ENCODE measurements at regions not wholly inside any gene's neighbourhood (a gene's known extent, or its start where the extent isn't known, plus 50 kb on each side); places are given as distances from the start of the nearest gene placed in this dataset.

DNA sequence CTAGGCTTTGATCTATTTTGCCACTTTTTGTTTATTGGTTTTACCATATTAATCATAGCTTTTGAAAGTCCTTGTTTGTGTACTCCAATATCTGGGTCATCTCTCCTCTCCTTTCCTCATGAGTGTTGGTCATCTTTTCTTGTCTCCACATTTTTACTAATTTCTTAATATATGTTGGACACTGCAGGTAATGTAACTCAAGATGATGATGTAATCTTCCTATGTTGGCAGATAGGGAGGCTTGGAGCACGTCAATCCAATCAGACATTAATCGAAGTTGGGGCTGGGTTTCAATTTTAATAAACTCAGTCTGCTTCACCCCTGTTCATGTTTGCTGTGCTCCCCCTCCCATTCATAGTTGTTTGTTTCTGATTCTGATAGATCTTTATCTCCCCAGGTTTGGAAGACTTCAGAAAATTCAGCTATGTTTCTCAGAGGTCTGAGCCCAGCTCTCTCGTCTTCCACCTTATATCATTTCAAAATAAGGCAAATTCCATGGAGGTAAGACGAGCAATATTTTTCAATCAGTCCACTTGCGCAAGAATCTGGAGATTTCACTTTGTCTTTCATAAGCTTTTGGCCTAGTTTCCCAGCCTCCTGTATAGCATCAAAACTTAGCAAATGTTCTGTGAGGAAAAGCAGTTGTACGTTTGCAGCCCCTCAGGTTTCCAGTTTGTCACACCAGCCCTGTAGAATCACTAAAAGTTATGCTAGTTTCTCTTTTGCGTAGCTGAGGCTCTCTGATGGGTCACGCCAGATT, 504.1 kb downstream of the TMTC2 start:
- H3K4me3 ChIP-seq (replicated peaks; ENCODE audit: low read depth, low read length): no peak overlapping the region
- DNase-seq (ENCODE audit: low read depth): no peak
- TF ChIP-seq, protein P1, sequence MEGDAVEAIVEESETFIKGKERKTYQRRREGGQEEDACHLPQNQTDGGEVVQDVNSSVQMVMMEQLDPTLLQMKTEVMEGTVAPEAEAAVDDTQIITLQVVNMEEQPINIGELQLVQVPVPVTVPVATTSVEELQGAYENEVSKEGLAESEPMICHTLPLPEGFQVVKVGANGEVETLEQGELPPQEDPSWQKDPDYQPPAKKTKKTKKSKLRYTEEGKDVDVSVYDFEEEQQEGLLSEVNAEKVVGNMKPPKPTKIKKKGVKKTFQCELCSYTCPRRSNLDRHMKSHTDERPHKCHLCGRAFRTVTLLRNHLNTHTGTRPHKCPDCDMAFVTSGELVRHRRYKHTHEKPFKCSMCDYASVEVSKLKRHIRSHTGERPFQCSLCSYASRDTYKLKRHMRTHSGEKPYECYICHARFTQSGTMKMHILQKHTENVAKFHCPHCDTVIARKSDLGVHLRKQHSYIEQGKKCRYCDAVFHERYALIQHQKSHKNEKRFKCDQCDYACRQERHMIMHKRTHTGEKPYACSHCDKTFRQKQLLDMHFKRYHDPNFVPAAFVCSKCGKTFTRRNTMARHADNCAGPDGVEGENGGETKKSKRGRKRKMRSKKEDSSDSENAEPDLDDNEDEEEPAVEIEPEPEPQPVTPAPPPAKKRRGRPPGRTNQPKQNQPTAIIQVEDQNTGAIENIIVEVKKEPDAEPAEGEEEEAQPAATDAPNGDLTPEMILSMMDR (IDR thresholded peaks at IDR 0.05; ENCODE audit: low read length, missing control alignments): no peak

- H3K4me3 ChIP-seq (replicated peaks; ENCODE audit: low read depth, low read length): no peak overlapping the region
- TF ChIP-seq, protein P1 (IDR thresholded peaks at IDR 0.05; ENCODE audit: low read length, missing control alignments): no peak
- DNase-seq (ENCODE audit: low read depth): no peak
Measured at GRCh38 chr12:83186419-83186818, 499.7 kb downstream of the TMTC2 start.

DNA sequence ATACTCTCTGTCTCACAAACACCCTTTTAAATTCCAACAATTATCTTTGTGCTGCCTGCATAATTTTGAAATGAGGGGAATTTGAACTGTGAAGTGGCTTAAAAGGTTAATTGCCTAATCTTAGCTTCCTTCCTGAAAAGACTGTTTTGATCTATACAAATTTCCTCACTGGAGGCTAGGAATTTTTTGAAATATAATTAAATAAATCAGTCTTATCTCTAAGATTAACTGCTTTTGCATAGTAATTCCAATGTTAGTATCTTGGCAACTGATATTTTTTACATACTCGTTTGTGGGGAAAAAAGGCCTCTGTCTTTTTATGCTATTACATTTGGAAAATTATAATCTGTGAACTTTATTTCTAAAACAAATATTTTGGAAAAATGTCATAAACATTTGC, 498.5 kb downstream of the TMTC2 start:
- TF ChIP-seq, protein P1 (IDR thresholded peaks at IDR 0.05; ENCODE audit: low read length, missing control alignments): no peak
- no peak for DNase-seq (ENCODE audit: low read depth)
- H3K4me3 ChIP-seq (replicated peaks; ENCODE audit: low read depth, low read length): no peak overlapping the region
